OCI-M2 (cell line): ENCODE measurements at regions not wholly inside any gene's neighbourhood (a gene's known extent, or its start where the extent isn't known, plus 50 kb on each side); places are given as distances from the start of the nearest gene placed in this dataset.

Source experiments
- DNase-seq: peaks from one replicate; lab custom pipeline; 2025; ENCODE audit not compliant: unreplicated experiment; lab: John Stamatoyannopoulos, UW

GRCh38 chr10:78548369-78548768 lies 514.7 kb downstream of the RPS24 start:
- no peak for DNase-seq

GRCh38 chr10:78549140-78549935 lies 515.7 kb downstream of the RPS24 start:
- no peak for DNase-seq

GRCh38 chr10:78550090-78550489 lies 516.4 kb downstream of the RPS24 start:
- no peak for DNase-seq

- no peak for DNase-seq
These were observed 517.1 kb downstream of the RPS24 start for GRCh38 chr10:78550716-78551115.

GRCh38 chr10:78551184-78552005 lies 517.4 kb upstream of the ZMIZ1 start:
- DNase-seq, result no peak

GRCh38 chr10:78552261-78552811 lies 516.4 kb upstream of the ZMIZ1 start:
- no peak for DNase-seq

GRCh38 chr10:78553792-78554191 lies 515.0 kb upstream of the ZMIZ1 start:
- DNase-seq, result no peak

GRCh38 chr10:78555128-78555527 lies 513.6 kb upstream of the ZMIZ1 start:
- no peak for DNase-seq

GRCh38 chr10:78556705-78557432 lies 511.9 kb upstream of the ZMIZ1 start:
- no peak for DNase-seq

- DNase-seq, result no peak
These were observed 511.3 kb upstream of the ZMIZ1 start for GRCh38 chr10:78557433-78557925.

GRCh38 chr10:78559661-78560340 lies 509.0 kb upstream of the ZMIZ1 start:
- DNase-seq, result no peak

- no peak for DNase-seq
These were observed 508.5 kb upstream of the ZMIZ1 start for GRCh38 chr10:78560341-78560688.

- DNase-seq, result no peak
These were observed 505.5 kb upstream of the ZMIZ1 start for GRCh38 chr10:78563314-78563713.

- no peak for DNase-seq
These were observed 502.9 kb upstream of the ZMIZ1 start for GRCh38 chr10:78565841-78566240.

- DNase-seq, result no peak
These were observed 502.3 kb upstream of the ZMIZ1 start for GRCh38 chr10:78566284-78567111.

- DNase-seq, result no peak
These were observed 500.9 kb upstream of the ZMIZ1 start for GRCh38 chr10:78567680-78568455.

- no peak for DNase-seq
These were observed 500.1 kb upstream of the ZMIZ1 start for GRCh38 chr10:78568620-78569019.

- DNase-seq, result no peak
These were observed 498.0 kb upstream of the ZMIZ1 start for GRCh38 chr10:78570633-78571235.

GRCh38 chr10:78571286-78571685 lies 497.5 kb upstream of the ZMIZ1 start:
- DNase-seq, result no peak
